Hippocampal formation (tissue), 2 donors: ENCODE measurements at regions not wholly inside any gene's neighbourhood (a gene's known extent, or its start where the extent isn't known, plus 50 kb on each side); places are given as distances from the start of the nearest gene placed in this dataset.
"Not testable (repeated sequence)": the region's sequence is repeated elsewhere in the genome, so short reads cannot be mapped to it uniquely, and the experiment has no call there.

ENCODE experiments used
- DNase-seq, 2 donors: peaks; one replicate each; lab custom pipeline; 2025; lab: John Stamatoyannopoulos, UW

GRCh38 chr1:187836557-187836956 lies 1007.8 kb downstream of the PLA2G4A start:
- no peak for DNase-seq

GRCh38 chr1:187837787-187838186 lies 1009.0 kb downstream of the PLA2G4A start:
- no peak for DNase-seq

- DNase-seq = no peak
These were observed 1009.9 kb downstream of the PLA2G4A start for GRCh38 chr1:187838335-187839293.

GRCh38 chr1:187839873-187840272 lies 1011.1 kb downstream of the PLA2G4A start:
- DNase-seq = no peak

- no peak for DNase-seq
These were observed 1011.8 kb downstream of the PLA2G4A start for GRCh38 chr1:187840557-187840956.

- DNase-seq = no peak
These were observed 1013.8 kb downstream of the PLA2G4A start for GRCh38 chr1:187842406-187843165.

- no peak for DNase-seq
These were observed 1015.6 kb downstream of the PLA2G4A start for GRCh38 chr1:187844313-187844712.

GRCh38 chr1:187847531-187847930 lies 1018.8 kb downstream of the PLA2G4A start:
- DNase-seq = no peak

GRCh38 chr1:187848321-187848720 lies 1019.6 kb downstream of the PLA2G4A start:
- no peak for DNase-seq

- not testable (repeated sequence) for DNase-seq
These were observed 1021.4 kb downstream of the PLA2G4A start for GRCh38 chr1:187850146-187850545.

GRCh38 chr1:187853505-187853904 lies 1024.8 kb downstream of the PLA2G4A start:
- DNase-seq = no peak

GRCh38 chr1:187854457-187854856 lies 1025.7 kb downstream of the PLA2G4A start:
- no peak for DNase-seq

- DNase-seq = no peak
These were observed 1033.8 kb downstream of the PLA2G4A start for GRCh38 chr1:187862506-187862905.

- no peak for DNase-seq
These were observed 1041.8 kb downstream of the PLA2G4A start for GRCh38 chr1:187870552-187870951.

GRCh38 chr1:187871177-187871845 lies 1042.6 kb downstream of the PLA2G4A start:
- DNase-seq = no peak

- DNase-seq = no peak
These were observed 1043.8 kb downstream of the PLA2G4A start for GRCh38 chr1:187872550-187872949.

- no peak for DNase-seq
These were observed 1044.4 kb downstream of the PLA2G4A start for GRCh38 chr1:187873126-187873525.

- no peak for DNase-seq
These were observed 1048.0 kb downstream of the PLA2G4A start for GRCh38 chr1:187876775-187877174.

- DNase-seq = no peak
These were observed 1048.5 kb downstream of the PLA2G4A start for GRCh38 chr1:187877220-187877619.

GRCh38 chr1:187878883-187879282 lies 1050.1 kb downstream of the PLA2G4A start:
- DNase-seq = no peak

GRCh38 chr1:187883356-187883755 lies 1054.6 kb downstream of the PLA2G4A start:
- DNase-seq = no peak

- no peak for DNase-seq
These were observed 1063.4 kb downstream of the PLA2G4A start for GRCh38 chr1:187891993-187892682.
